HS-5 (cell line): ENCODE measurements at regions not wholly inside any gene's neighbourhood (a gene's known extent, or its start where the extent isn't known, plus 50 kb on each side); places are given as distances from the start of the nearest gene placed in this dataset.
"Not testable (repeated sequence)": the region's sequence is repeated elsewhere in the genome, so short reads cannot be mapped to it uniquely, and the experiment has no call there.

ENCODE experiments used
- DNase-seq: peaks from one replicate; pipeline ENCODE4 v3.0.0-alpha.2; 2012; ENCODE audit warnings: low read depth

DNA sequence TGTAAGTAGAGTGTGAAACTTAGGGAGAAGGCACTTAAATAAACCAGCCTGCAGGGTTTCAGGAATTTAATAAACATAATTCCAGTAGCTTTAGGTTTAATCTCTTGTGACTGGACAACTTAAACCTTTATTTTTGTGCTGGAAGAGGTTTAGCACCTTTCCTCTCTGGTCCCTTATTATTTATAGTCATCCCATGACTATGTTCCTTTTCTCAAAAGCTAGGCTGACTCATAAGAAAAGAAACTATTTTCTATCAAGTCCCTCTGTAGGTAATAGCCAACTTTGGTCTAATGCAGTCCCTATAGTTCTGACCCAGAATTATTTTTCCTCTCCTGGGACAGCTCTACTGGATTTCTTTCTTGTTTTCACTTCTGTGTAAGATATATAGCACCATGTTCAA, 588.9 kb downstream of the NR2F1-AS1 start:
- DNase-seq, result no peak

DNA sequence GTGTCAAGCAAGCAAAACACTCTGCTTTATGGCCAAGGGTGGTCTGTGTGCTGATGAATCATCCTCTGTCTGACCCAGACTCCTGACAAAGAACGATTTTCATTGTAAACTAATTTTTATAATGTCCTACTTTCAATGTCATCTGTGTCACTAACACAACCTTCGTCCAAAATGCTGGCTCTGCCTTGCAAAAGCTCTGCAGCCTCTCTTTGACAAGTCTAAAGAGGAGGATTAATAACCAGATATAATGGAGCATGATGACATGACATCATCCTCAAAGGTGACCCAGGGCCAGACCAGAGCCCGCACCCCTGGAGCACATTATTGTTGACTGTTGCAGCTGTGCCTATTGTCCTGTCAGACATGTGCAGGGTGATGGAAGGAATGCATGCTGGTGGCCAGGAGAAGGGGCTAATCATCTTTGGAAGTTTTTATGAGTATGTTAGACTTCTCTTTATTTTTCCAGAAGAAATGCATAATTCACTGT, 589.4 kb downstream of the NR2F1-AS1 start:
- DNase-seq, result no peak

DNA sequence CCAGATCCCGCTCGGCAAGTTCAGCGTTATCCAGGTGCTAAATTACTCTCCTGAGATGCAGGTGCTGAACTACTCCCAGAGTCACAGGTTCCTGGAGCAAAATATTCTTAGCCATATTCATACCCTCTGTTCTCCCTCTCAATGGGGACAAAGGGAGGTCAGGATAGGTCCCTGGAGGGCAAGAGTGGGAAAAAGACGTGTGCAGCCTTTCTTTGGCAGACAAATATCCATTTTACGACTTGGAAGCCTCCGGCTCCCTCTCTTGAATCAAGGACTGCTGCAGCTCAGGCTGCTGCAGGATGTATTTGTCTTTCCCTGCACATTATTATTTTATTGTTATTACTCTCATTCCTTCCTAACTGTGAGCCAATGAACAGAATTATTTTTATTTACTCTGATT, 590.2 kb downstream of the NR2F1-AS1 start:
- DNase-seq, result no peak

DNA sequence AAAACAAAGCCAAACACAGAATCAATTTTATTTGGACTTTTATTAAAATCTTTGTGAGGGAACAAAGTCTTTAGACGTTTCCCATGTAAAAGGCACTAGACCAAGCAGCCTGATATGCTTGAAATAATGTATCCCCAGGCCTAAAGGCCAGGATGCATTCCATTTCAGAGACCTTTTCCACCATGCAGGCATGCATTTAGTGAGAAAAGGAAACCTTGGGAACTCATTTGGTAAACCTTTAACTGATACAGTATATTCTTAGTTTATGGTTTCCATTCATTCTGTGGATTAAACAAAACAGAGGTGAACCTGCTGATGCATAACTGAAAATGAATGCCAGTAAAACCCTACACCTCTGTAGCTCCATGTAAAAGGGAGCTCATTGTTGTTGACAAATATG, 600.0 kb downstream of the NR2F1-AS1 start:
- no peak for DNase-seq

DNA sequence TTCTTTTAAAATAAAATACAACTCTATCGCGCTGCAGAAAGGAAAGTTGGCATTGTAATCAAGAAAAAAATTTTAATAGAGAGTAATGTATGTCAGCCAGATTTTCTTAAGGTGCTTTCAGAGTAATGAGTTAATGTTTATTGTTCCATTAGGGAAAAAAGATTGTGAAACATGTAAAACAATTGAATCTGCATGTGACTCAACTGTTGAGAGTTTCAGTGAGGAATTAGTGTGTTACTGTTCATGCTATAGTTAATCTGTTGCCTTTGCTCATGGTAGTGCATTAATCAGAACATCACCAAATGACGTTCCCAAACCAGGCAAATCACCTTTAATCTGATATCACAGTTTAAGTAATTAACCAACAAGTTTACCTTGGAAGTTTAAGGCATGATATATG, 600.5 kb downstream of the NR2F1-AS1 start:
- DNase-seq, result no peak

DNA sequence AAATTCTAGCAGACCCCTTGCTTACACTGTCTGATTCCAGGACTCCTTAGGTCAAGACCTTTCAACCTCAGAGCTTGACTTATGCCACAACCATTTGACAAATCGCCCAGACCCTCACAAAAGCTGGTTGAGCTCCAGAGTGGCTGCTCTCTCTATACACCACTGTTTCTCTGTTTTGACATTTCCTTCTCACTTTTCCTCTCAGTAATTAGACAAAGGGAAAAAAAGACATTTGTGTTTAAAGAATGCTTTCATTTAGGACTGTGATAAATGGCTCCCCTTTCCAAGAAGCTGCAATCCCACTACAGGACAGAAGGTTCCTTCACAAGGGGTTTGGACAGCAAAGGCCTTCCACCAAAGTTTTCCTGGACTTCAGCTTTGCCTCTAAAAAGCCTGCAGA, 601.3 kb downstream of the NR2F1-AS1 start:
- DNase-seq, result no peak

DNA sequence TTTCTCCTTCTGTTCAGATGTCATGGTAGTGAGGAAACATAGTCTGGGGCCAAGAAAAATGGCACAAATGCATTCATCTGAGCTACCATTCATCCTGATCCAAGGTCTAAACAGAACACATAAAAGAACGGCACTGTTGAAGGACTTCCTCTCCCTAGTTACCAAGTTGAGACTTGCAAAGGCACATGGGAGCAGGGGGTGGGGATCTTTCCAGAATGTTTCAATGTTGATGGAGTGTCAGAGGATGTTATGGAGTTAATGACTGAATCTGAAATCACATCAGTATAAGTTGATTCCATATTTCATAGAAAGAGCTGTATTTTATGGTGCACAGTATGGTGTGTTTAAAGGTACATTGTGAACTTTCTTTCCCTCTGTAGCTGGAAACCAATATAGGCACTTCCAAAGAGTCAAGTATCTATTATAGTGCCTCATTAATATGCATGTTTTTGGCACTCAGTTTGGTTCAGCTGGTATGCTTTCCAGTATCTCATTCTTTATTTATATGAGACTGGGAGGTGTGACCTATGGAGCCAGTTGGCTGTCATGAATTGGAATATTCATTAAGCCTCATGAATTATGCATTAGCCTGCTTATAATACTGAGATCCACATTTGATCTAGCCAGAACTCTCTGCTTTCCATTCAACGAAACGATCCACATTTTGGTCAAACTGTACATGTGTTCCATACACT, 603.0 kb downstream of the NR2F1-AS1 start:
- no peak for DNase-seq

DNA sequence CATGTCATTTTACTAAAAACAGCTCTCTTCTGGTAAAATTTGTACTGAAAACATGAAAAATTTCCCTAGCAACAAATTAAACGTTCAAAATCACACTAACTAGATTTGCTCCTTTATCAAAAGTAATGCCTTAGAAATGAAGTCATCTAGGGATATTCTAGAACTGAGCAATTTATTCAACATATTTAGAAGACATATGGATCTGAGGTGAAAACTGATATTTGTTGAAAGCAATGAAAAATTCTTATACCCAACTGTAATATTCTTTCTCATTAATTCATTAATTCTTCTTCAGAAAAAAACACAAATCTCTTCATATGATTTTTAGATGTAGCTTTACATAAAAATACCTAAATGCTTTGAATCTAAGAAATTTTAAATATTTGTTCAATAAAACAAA, 604.9 kb downstream of the NR2F1-AS1 start:
- DNase-seq, result no peak

DNA sequence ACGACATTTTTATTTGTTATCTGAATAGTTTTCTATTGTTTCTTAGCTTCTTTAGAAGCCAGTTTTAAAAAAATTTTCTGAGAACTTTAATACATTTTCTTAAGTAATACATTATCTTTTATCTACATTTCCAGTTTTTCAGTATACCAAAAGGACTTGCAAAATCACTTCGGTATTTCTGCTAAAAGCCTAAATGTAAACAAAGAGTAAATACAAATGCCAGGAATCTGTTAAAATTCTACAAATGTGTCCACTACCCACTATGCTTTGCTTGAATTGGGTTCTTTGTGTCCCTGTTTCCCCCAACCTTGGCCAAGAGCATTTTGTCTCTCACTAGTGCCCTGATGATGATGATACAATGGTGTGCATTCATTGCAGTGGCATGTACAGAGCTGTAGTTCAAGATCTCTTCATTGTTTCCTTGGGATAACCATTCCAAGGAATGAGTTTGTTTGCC, 611.2 kb downstream of the NR2F1-AS1 start:
- no peak for DNase-seq

DNA sequence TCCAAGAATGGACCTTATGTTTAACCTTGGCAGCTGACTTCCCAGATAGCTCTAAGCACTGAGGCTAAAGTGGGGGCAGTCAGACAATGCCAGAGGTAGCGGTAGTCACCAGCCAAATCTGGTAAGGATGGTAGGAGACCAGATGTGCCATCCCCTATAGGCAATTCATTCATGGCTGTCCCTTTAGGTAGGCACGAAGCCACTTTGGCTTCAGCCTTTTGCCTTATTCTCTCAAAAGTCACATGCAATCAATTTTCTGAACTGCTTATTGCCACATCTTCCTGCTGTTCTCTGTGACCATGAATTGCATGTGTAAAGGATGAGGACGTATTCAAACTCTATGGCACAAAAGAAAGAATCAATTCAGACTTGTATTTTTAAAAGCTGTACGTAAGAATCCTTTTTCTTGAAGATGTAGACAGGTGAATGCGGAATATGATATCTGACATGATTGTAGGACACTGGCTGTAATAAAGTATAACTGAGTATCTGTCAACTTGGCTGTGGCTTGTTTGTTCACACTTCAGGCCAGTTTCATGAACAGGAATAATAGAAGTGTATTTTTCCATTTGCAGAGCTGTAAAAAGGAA, 611.7 kb downstream of the NR2F1-AS1 start:
- no peak for DNase-seq

DNA sequence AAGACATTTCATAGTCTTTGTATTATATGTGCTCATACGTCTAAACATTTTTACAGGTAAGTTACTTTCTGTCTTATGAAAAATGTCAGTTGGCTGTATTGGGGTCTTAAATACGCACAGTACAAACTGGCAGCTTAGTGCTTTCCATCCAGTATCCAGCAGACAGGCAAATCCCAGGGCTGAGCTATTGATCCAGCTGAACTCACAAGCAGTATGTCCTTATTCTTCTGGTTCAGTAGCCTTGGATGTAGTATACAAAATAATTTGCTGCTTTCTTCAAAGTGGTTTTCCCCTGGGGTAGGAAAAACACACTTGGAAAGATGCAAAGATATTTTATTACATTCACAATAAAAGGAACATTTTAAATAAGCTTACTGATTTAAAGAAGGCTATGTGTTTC, 617.2 kb downstream of the NR2F1-AS1 start:
- DNase-seq, result no peak

DNA sequence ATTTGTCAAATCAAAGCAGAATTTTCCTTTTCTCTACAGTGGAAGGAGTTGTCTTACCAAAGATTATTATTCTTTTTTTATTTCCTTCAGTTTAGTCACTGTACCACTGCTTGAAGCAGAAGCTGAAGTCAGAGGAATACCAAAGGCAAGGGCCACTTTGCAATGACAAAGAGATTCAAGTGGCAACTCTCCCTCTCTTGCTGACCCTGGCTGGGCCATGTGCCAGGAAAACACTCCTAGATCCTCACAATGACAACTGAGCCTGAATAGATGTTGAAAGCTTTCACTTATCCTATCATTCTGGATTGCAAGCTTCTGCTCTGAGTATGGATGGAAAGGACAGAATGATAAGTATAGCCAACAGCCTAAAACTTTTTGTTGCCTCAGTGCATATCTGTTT, 618.3 kb downstream of the NR2F1-AS1 start:
- no peak for DNase-seq

DNA sequence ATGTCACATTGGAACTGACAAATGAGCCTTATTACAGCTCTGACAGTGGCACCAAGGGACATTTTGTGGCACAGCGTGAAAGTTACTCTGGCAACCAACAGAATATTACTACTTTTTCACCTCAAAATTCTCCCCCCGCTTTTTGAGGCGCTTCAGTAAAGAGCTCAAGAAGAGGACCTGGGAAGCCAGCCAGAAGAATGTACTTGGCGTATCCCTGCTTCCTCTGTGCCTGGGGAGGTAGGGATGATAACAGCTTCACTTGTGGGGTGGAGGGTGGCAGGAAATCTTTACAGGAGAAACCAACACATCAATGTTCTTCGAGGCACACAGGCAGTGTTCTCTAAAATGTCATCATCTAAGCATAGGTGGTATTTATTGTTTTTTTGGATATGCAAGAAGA, 624.1 kb downstream of the NR2F1-AS1 start:
- no peak for DNase-seq

DNA sequence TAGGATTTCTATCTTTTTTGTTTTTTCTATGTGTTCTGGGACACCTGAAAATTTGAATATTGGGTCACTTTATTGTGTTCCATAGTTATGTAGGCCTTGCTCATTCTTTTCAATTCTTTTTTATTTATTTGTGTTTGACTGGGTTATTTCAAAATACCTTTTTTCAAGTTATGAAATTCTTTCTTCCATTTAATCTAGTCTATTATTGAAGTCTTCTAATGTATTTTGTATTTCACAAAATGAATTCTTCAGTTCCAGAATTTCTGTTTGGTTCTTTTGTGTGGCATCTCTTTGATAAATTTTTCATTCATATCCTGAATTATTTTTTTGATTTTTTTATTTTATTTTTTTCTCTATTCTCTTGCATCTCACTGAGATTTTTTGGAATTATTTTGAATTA, 628.8 kb downstream of the NR2F1-AS1 start:
- DNase-seq, result no peak

DNA sequence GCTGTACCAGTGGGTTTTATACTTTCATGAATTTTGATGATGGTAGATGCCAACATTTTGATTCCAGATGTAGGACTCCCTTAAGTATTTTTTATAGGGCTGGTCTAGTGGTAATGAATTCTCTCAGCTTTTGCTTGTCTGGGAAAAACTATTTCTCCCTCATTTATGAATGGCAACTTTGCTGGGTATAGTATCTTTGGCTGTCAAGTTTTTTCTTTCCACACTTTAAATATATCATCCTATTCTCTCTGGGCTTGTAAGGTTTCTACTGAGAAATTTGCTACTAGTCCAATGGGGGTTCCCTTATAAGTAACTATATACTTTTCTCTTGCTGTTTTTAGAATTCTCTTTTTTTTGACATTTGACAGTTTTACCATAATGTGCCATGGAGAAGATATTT, 629.3 kb downstream of the NR2F1-AS1 start:
- DNase-seq, result no peak

DNA sequence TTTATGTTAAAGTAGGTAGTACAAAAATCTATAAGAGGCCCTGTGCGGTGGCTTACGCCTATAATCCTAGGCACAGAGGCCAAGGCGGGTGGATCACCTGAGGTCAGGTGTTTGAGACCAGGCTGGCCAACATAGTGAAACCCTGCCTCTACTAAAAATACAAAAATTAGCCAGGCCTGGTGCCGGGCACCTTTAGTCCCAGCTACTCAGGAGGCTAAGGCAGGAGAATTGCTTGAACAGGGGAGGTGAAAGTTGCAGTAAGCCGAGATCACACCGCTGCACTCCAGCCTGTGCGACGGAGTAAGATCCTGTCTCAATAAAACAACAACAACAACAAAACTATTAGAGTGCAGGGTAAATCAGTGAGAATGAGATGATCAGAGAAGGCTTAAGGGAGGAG, 634.5 kb downstream of the NR2F1-AS1 start:
- no peak for DNase-seq

DNA sequence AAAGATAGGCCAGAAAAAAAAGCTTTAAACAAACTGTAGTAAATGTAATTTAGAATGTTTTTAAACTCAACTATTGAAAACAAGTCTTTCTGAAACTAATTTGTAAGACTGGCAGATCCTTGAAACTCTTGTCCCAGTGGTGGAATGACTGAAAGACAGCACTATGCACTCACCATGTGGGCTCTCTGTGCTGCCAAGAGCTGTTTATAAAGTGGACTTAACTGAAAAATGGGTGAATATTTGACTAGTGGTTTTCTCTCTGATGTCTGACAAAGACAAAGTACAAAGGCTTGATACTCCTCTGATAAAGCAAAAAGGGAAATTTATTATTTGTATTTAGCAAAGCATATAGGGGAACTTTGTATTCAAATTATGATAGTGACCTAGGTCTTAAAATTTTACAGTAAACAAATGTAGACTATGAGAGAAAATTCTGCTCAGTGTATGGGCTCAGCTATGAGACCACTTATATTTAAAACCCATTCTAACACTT, 635.4 kb downstream of the NR2F1-AS1 start:
- no peak for DNase-seq

DNA sequence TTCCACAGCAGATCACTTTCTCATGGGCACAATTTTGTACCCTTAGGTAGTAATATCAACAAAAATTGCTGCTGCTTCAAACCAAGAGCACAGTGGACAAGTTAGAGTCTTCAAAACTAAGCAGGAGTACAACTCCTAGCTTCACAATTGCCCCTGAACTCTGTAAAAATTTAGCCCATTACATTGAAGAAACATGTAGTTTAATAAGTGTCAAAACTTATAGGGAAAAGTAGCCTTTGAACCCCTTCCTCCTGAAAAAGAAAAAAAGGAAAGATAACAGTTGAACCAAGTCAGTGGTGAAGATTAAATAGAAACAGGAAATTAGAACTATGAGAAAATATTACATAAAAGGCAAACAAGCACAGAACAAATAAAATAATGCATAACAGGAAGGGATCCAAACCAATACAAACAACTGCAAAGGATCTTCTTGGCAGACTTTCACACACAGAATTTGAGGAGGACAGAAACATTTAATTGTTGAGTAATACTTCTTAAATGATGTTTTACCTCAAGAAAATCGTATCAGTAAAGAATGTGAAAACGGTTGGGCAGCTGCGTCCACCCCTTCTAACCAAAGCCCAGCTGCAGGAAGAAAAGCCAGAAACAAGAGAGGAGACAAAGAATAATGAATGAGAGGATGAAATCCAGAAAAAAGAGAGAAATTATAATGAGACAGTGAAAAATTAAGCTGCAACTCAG, 636.0 kb downstream of the NR2F1-AS1 start:
- no peak for DNase-seq

DNA sequence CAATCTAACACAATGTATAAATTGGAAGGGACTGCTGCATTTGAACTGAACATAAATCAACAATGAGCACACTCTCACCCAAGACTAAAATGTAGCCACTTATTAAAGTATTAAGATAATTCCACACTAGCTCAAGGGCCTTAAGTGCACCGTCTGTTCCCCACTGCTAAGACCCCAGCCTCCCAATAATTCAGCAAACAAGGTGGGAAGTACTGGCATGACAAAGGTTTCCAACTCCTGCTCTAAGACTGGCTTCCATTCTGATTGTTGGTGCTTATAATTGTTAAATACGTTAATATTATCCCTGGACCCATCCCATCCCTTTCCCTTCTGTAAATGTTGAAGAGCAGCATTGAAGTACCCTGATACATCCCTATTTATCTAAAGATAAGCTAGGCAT, 636.7 kb downstream of the NR2F1-AS1 start:
- no peak for DNase-seq

DNA sequence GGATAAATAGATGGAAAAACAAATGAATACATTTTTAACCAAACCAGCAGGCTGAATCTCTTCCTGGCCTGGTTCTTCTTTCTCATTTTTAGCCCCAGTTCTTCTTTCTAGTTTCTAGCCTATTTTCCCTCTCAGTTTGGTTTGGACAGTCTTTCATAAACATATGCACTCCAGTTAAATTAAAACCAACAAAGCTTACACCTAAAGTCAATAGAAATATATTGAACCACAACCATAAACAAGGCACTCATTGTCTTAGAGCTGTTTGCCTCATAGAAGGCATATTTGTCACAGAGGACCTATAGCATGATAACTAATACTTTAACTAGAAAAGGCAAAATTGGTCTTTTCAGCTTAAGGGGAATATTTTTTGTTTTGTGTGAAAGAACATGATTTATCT, 638.3 kb downstream of the NR2F1-AS1 start:
- DNase-seq, result no peak

DNA sequence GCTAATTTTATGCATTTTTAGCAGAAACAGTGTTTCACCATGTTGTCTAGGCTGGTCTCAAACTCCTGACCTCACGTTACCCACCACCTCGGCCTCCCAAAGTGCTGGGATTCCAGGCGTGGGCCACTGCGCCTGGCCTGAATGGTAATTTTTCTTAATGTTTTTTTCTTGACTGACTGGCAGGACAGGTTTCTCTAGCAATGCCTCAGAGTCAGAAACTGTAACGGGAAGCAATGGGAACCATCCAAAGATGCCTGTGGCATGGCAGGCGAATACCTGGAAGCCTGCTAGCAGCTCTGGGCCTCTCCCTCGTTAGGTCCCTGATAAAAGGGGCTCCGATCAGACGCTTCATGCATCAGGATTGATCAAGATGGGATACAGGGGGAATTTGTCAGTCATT, 639.2 kb downstream of the NR2F1-AS1 start:
- no peak for DNase-seq

DNA sequence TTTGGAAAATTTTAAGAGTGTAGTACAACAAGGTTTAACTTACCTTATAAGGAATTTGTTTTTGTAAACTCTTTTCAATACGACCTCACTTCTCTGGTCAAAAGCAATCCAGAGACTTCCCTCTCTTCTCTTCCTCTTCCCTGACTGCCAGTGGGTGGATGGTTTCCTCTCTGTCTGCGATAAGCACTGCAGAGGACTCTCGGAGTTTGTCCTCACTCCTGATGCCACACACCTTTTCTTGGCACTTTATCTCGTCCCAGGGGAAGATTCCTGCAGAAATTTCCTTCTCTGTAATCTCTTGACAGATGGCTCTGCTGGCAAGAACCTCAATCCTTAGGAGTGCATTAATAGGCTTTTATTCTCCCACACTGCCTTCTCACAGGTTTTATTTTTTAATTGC, 641.6 kb downstream of the NR2F1-AS1 start:
- no peak for DNase-seq

DNA sequence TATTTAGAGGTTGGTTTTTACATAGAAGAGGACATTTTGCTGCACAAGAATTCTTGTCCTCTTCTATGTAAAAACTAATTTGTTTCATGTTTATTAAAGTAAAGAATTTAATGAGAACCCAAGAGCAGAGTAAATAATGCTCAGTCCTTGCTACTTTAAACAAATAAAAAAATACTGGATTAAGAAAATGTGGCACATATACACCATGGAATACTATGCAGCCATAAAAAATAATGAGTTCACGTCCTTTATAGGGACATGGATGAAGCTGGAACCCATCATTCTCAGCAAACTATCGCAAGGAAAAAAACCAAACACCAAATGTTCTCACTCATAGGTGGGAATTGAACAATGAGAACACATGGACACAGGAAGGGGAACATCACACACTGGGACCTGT, 643.6 kb downstream of the NR2F1-AS1 start:
- not testable (repeated sequence) for DNase-seq
